ENCODE measurements at regions not wholly inside any gene's neighbourhood (a gene's known extent, or its start where the extent isn't known, plus 50 kb on each side); places are given as distances from the start of the nearest gene placed in this dataset.

DNA sequence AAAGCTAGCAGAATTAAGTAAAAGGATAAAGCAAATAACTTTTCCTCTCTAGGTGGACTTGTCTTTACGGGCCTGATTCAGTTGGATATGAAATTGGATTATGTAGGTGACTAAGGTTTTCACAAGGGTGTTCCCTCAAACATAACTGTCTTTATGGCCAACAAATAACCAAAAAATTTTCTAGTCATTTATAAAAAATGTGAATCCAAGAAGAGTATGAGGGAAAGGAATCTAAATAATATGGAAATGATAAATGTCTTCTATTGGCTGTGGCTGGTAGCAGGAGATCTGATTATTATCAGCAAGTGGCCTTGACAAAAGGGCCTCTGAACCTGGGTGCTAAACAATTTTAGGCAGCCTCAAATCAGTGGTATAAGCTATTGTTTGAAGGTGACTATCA, 594.0 kb upstream of the UBE2E2 start:
- 3% methylated on average over 1 of the region's 1 CpG for WGBS (ENCODE audit: missing lambda C conversion rate)
- Histone ChIP-seq H3K27ac (no peak overlapping the region), H3K4me3 (no peak overlapping the region), H3K9me3 (no peaks in the 10 kb centered on the region), H3K4me2 (no peak overlapping the region), H3K4me1 (no peaks in the 10 kb centered on the region)
- no peak for TF ChIP-seq HOXB5 (CRISPR knock-in tag; IDR thresholded peaks at IDR 0.05)
- TF ChIP-seq EP300 (IDR thresholded peaks at IDR 0.05), result no peak
- TF ChIP-seq, protein P1, sequence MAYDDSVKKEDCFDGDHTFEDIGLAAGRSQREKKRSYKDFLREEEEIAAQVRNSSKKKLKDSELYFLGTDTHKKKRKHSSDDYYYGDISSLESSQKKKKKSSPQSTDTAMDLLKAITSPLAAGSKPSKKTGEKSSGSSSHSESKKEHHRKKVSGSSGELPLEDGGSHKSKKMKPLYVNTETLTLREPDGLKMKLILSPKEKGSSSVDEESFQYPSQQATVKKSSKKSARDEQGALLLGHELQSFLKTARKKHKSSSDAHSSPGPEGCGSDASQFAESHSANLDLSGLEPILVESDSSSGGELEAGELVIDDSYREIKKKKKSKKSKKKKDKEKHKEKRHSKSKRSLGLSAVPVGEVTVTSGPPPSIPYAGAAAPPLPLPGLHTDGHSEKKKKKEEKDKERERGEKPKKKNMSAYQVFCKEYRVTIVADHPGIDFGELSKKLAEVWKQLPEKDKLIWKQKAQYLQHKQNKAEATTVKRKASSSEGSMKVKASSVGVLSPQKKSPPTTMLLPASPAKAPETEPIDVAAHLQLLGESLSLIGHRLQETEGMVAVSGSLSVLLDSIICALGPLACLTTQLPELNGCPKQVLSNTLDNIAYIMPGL (CRISPR knock-in tag; IDR thresholded peaks at IDR 0.05; ENCODE audit: borderline replicate concordance), result no peak
- TF ChIP-seq PHF8 (IDR thresholded peaks at IDR 0.05; ENCODE audit: borderline replicate concordance, low read depth), result no peak
- no peak for TF ChIP-seq RAD21 (conservative IDR thresholded peaks at IDR 0.05 in 1 of 2, IDR thresholded peaks at IDR 0.05 in 1 of 2)
- TF ChIP-seq, protein P2, sequence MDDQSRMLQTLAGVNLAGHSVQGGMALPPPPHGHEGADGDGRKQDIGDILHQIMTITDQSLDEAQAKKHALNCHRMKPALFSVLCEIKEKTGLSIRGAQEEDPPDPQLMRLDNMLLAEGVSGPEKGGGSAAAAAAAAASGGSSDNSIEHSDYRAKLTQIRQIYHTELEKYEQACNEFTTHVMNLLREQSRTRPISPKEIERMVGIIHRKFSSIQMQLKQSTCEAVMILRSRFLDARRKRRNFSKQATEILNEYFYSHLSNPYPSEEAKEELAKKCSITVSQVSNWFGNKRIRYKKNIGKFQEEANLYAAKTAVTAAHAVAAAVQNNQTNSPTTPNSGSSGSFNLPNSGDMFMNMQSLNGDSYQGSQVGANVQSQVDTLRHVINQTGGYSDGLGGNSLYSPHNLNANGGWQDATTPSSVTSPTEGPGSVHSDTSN (IDR thresholded peaks at IDR 0.05), result no peak
- TF ChIP-seq, protein P3, sequence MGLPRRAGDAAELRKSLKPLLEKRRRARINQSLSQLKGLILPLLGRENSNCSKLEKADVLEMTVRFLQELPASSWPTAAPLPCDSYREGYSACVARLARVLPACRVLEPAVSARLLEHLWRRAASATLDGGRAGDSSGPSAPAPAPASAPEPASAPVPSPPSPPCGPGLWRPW (IDR thresholded peaks at IDR 0.05), result no peak
- TF ChIP-seq, protein P4, sequence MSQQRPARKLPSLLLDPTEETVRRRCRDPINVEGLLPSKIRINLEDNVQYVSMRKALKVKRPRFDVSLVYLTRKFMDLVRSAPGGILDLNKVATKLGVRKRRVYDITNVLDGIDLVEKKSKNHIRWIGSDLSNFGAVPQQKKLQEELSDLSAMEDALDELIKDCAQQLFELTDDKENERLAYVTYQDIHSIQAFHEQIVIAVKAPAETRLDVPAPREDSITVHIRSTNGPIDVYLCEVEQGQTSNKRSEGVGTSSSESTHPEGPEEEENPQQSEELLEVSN (IDR thresholded peaks at IDR 0.05; ENCODE audit: borderline replicate concordance, low read depth), result no peak
- TF ChIP-seq MYC (IDR thresholded peaks at IDR 0.05; ENCODE audit: borderline replicate concordance, low read length), result no peak
- TF ChIP-seq, protein P5, sequence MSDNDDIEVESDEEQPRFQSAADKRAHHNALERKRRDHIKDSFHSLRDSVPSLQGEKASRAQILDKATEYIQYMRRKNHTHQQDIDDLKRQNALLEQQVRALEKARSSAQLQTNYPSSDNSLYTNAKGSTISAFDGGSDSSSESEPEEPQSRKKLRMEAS (IDR thresholded peaks at IDR 0.05), result no peak
- no peak for TF ChIP-seq SMC3 (IDR thresholded peaks at IDR 0.05)
- TF ChIP-seq, protein P6, sequence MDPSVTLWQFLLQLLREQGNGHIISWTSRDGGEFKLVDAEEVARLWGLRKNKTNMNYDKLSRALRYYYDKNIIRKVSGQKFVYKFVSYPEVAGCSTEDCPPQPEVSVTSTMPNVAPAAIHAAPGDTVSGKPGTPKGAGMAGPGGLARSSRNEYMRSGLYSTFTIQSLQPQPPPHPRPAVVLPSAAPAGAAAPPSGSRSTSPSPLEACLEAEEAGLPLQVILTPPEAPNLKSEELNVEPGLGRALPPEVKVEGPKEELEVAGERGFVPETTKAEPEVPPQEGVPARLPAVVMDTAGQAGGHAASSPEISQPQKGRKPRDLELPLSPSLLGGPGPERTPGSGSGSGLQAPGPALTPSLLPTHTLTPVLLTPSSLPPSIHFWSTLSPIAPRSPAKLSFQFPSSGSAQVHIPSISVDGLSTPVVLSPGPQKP (IDR thresholded peaks at IDR 0.05; ENCODE audit: low read depth, low read length), result no peak
- no peak for TF ChIP-seq FOXS1 (CRISPR knock-in tag; IDR thresholded peaks at IDR 0.05)
- TF ChIP-seq ZFP36 (IDR thresholded peaks at IDR 0.05; ENCODE audit: borderline replicate concordance, partially characterized antibody), result no peak
- TF ChIP-seq NPAS2 (CRISPR knock-in tag; IDR thresholded peaks at IDR 0.05; ENCODE audit: borderline replicate concordance), result no peak
- TF ChIP-seq SREBF2 (IDR thresholded peaks at IDR 0.05), result no peak
- TF ChIP-seq CBX8 (IDR thresholded peaks at IDR 0.05), result no peak
- TF ChIP-seq CEBPB (IDR thresholded peaks at IDR 0.05), result no peak
- no peak for TF ChIP-seq RNF2 (IDR thresholded peaks at IDR 0.05; ENCODE audit: borderline replicate concordance, low read depth)
- TF ChIP-seq POLR2A (IDR thresholded peaks at IDR 0.05; ENCODE audit: low read length), result no peak
- DNase-seq (ENCODE audit: low read depth in 1 of 2, low spot score in 1 of 2) (no peak), FAIRE-seq (no peak), ATAC-seq (no peak)
- ChIA-PET CTCF (no interaction called here), POLR2A (no interaction called here)

DNA sequence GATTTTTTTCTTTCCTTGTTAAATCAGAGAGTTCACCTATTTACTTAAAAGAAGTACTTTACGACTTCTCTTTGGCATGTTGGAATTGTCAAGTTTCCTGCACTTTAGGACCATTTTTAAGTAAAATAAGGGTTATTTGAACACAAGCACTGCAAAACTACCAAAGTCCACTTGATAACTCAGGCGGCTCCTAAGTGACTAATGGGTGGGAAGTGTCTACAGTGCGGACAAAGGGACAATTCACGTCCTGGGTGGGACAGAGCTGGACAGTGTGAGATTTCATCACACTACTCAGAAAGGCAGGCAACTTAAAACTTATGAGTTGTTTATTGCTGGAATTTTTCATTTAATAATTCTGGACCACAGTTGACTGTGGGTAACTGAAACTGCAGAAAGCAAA, 590.2 kb upstream of the UBE2E2 start:
- no peak for FAIRE-seq
- POLR2A ChIA-PET, result no interaction called here

More for the DNA sequence above, 590.2 kb upstream of the UBE2E2 start:
- CTCF ChIA-PET, result no interaction called here
- H3K4me2 ChIP-seq, result no peak overlapping the region
- no peak overlapping the region for H3K4me3 ChIP-seq
- no peak for DNase-seq (ENCODE audit: low read depth in 1 of 2, low spot score in 1 of 2)
- 28% methylated on average over 4 of the region's 4 CpGs for WGBS (ENCODE audit: missing lambda C conversion rate)
- no peak for ATAC-seq
- H3K27ac ChIP-seq, result no peak overlapping the region
- TF ChIP-seq KDM5A (IDR thresholded peaks at IDR 0.05), result no peak
- TF ChIP-seq RARB (CRISPR knock-in tag; IDR thresholded peaks at IDR 0.05), result no peak
- TF ChIP-seq, protein P7, sequence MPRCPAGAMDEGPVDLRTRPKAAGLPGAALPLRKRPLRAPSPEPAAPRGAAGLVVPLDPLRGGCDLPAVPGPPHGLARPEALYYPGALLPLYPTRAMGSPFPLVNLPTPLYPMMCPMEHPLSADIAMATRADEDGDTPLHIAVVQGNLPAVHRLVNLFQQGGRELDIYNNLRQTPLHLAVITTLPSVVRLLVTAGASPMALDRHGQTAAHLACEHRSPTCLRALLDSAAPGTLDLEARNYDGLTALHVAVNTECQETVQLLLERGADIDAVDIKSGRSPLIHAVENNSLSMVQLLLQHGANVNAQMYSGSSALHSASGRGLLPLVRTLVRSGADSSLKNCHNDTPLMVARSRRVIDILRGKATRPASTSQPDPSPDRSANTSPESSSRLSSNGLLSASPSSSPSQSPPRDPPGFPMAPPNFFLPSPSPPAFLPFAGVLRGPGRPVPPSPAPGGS (IDR thresholded peaks at IDR 0.05), result no peak
- no peak for TF ChIP-seq HOXB5 (CRISPR knock-in tag; IDR thresholded peaks at IDR 0.05)
- TF ChIP-seq, protein P8, sequence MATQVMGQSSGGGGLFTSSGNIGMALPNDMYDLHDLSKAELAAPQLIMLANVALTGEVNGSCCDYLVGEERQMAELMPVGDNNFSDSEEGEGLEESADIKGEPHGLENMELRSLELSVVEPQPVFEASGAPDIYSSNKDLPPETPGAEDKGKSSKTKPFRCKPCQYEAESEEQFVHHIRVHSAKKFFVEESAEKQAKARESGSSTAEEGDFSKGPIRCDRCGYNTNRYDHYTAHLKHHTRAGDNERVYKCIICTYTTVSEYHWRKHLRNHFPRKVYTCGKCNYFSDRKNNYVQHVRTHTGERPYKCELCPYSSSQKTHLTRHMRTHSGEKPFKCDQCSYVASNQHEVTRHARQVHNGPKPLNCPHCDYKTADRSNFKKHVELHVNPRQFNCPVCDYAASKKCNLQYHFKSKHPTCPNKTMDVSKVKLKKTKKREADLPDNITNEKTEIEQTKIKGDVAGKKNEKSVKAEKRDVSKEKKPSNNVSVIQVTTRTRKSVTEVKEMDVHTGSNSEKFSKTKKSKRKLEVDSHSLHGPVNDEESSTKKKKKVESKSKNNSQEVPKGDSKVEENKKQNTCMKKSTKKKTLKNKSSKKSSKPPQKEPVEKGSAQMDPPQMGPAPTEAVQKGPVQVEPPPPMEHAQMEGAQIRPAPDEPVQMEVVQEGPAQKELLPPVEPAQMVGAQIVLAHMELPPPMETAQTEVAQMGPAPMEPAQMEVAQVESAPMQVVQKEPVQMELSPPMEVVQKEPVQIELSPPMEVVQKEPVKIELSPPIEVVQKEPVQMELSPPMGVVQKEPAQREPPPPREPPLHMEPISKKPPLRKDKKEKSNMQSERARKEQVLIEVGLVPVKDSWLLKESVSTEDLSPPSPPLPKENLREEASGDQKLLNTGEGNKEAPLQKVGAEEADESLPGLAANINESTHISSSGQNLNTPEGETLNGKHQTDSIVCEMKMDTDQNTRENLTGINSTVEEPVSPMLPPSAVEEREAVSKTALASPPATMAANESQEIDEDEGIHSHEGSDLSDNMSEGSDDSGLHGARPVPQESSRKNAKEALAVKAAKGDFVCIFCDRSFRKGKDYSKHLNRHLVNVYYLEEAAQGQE (IDR thresholded peaks at IDR 0.05), result no peak
- no peak for TF ChIP-seq POLR2AphosphoS2 (conservative IDR thresholded peaks at IDR 0.05; ENCODE audit: low read length)
- TF ChIP-seq, protein P4 (IDR thresholded peaks at IDR 0.05; ENCODE audit: borderline replicate concordance, low read depth), result no peak
- H3K9me3 ChIP-seq, result no peaks in the 10 kb centered on the region
- H3K4me1 ChIP-seq, result no peaks in the 10 kb centered on the region
